ENCODE measurements at regions not wholly inside any gene's neighbourhood (a gene's known extent, or its start where the extent isn't known, plus 50 kb on each side); places are given as distances from the start of the nearest gene placed in this dataset.

- TF ChIP-seq CTCF (IDR thresholded peaks at IDR 0.05) (no peak), POLR2AphosphoS5 (IDR thresholded peaks at IDR 0.05) (peak in 1 of 2 donors; percentile 30)
Observed at GRCh38 chr12:93137656-93138612, 208.8 kb upstream of the EEA1 start.

Measured in esophagus muscularis mucosa (tissue), 3 donors.